SK-N-SH (cell line): ENCODE measurements at regions not wholly inside any gene's neighbourhood (a gene's known extent, or its start where the extent isn't known, plus 50 kb on each side); places are given as distances from the start of the nearest gene placed in this dataset.

Experiments used
- CTCF ChIA-PET: fragments of 300-600, 350-600 bp; formaldehyde crosslinking; extraction: SDS; loops from one replicate; lab custom pipeline; 2021; lab: Yijun Ruan, JAX
- POLR2A ChIA-PET: fragments of 350-600 bp; sonication (Branson Sonifier 250); formaldehyde crosslinking; extraction: SDS; loops from one replicate; lab custom pipeline; 2020; ENCODE audit warnings: antibody characterized with exemption, inconsistent platforms; lab: Yijun Ruan, JAX
- DNase-seq: peaks from one replicate; pipeline ENCODE4 v3.0.0; 2012
- H2AFZ ChIP-seq: fragments of 200-600 bp; sonication (generic); 2 replicates; pipeline ENCODE4 v1.8.1; 2016; ENCODE audit warnings: antibody characterized with exemption, mild to moderate bottlenecking, low read depth
- H3F3A ChIP-seq: fragments of 200-600 bp; sonication (generic); replicated peaks from 2 replicates; pipeline ENCODE3; 2016; ENCODE audit warnings: antibody characterized with exemption, mild to moderate bottlenecking; ENCODE audit not compliant: insufficient read depth
- H3K27ac ChIP-seq, 2 experiments: fragments of 200-500 bp in 1 of 2; fragments of 200-600 bp in 1 of 2; sonication (Bioruptor generic) in 1 of 2; sonication (generic), shearing (Covaris generic) in 1 of 2; 2 replicates each; pipeline versions ENCODE4 v1.5.1 to v1.6.1; 2014 to 2016; ENCODE audit warnings: low read depth in 2 of 2, inconsistent platforms in 1 of 2, low read length in 1 of 2, mild to moderate bottlenecking in 1 of 2, mixed read lengths in 1 of 2
- H3K27me3 ChIP-seq: fragments of 200-600 bp; sonication (generic), shearing (Covaris generic); 2 replicates; pipeline ENCODE4 v1.6.1; 2016; ENCODE audit warnings: mixed run types; ENCODE audit not compliant: insufficient read depth
- H3K36me3 ChIP-seq, 2 experiments: fragments of 200-500 bp in 1 of 2; fragments of 200-600 bp in 1 of 2; sonication (Bioruptor generic) in 1 of 2; sonication (generic) in 1 of 2; replicated peaks in 1 of 2; 2 replicates each; pipeline versions ENCODE3 to v1.5.1; 2014 to 2016; ENCODE audit warnings: low read length in 1 of 2, mild to moderate bottlenecking in 1 of 2; ENCODE audit not compliant: insufficient read depth in 2 of 2, control insufficient read depth in 1 of 2
- H3K4me1 ChIP-seq, 2 experiments: fragments of 200-500 bp in 1 of 2; fragments of 200-600 bp in 1 of 2; sonication (Bioruptor generic) in 1 of 2; sonication (generic), shearing (Covaris generic) in 1 of 2; 2 replicates each; pipeline versions ENCODE4 v1.5.1 to v1.6.1; 2014 to 2016; ENCODE audit warnings: low read depth in 1 of 2, low read length in 1 of 2, mixed run types in 1 of 2; ENCODE audit not compliant: insufficient read depth in 2 of 2, control insufficient read depth in 1 of 2
- H3K4me2 ChIP-seq: fragments of 200-600 bp; sonication (generic), shearing (Covaris generic); 2 replicates; pipeline ENCODE4 v1.6.1; 2017; ENCODE audit warnings: mixed run types
- H3K4me3 ChIP-seq, 2 experiments: fragments of 200-500 bp in 1 of 2; fragments of 200-600 bp in 1 of 2; sonication (Bioruptor generic) in 1 of 2; sonication (generic), shearing (Covaris generic) in 1 of 2; 2 replicates each; pipeline versions ENCODE4 v1.5.1 to v1.8.1; 2014 to 2016; ENCODE audit warnings: low read depth in 2 of 2, inconsistent platforms in 1 of 2, low read length in 1 of 2, mild to moderate bottlenecking in 1 of 2, mixed read lengths in 1 of 2, moderate library complexity in 1 of 2
- H3K79me2 ChIP-seq: fragments of 200-600 bp; sonication (generic); 2 replicates; pipeline ENCODE4 v1.8.1; 2017; ENCODE audit warnings: mild to moderate bottlenecking; ENCODE audit not compliant: insufficient read depth
- H3K9ac ChIP-seq: fragments of 200-600 bp; sonication (generic); 2 replicates; pipeline ENCODE4 v1.6.1; 2017; ENCODE audit warnings: mixed run types
- H3K9me2 ChIP-seq: fragments of 200-600 bp; sonication (generic); 2 replicates; pipeline ENCODE4 v1.6.1; 2017; ENCODE audit warnings: mixed run types
- H3K9me3 ChIP-seq: fragments of 200-600 bp; sonication (generic); 2 replicates; pipeline ENCODE4 v1.6.1; 2017; ENCODE audit warnings: mixed run types, mild to moderate bottlenecking, moderate library complexity
- H4K20me1 ChIP-seq: fragments of 200-600 bp; sonication (generic); 2 replicates; pipeline ENCODE4 v1.6.1; 2017; ENCODE audit warnings: mild to moderate bottlenecking, mixed run types; ENCODE audit not compliant: insufficient read depth
- CTCF ChIP-seq: fragments of 200-600 bp; sonication (generic); IDR thresholded peaks from 2 replicates; pipeline ENCODE4 v1.6.1; 2017; ENCODE audit warnings: antibody characterized with exemption, mild to moderate bottlenecking, moderate library complexity
- ELF1 ChIP-seq: IDR thresholded peaks from 2 replicates; pipeline ENCODE4 v1.4.0; 2012
- EP300 ChIP-seq, 2 experiments: IDR thresholded peaks; 2 replicates each; pipeline versions ENCODE4 v1.4.0 to v1.6.1; 2012; ENCODE audit warnings: borderline replicate concordance in 1 of 2, low read depth in 1 of 2, low read length in 1 of 2
- FOSL2 ChIP-seq: IDR thresholded peaks from 2 replicates; pipeline ENCODE4 v1.4.0; 2012; ENCODE audit warnings: low read depth, mild to moderate bottlenecking, moderate library complexity, borderline replicate concordance
- FOXM1 ChIP-seq: IDR thresholded peaks from 2 replicates; pipeline ENCODE4 v1.4.0; 2012; ENCODE audit warnings: low read depth, mild to moderate bottlenecking
- GABPA ChIP-seq: IDR thresholded peaks from 2 replicates; pipeline ENCODE4 v1.4.0; 2012; ENCODE audit warnings: low read depth, mild to moderate bottlenecking
- GATA2 ChIP-seq: sonication (generic); formaldehyde crosslinking; IDR thresholded peaks from 2 replicates; pipeline ENCODE4 v1.5.0; 2020; ENCODE audit warnings: mild to moderate bottlenecking, missing genetic modification reagents
- MAX ChIP-seq: IDR thresholded peaks from 2 replicates; pipeline ENCODE4 v1.4.0; 2012; ENCODE audit warnings: low read depth
- MXI1 ChIP-seq: IDR thresholded peaks from 2 replicates; pipeline ENCODE4 v1.6.1; 2012; ENCODE audit warnings: mild to moderate bottlenecking, low read depth, low read length, improper control_type of control experiment
- NFIC ChIP-seq: IDR thresholded peaks from 2 replicates; pipeline ENCODE4 v1.4.0; 2012; ENCODE audit warnings: borderline replicate concordance
- RAD21 ChIP-seq: IDR thresholded peaks from 2 replicates; pipeline ENCODE4 v1.6.1; 2012; ENCODE audit warnings: mild to moderate bottlenecking, low read length
- SIN3A ChIP-seq: IDR thresholded peaks from 2 replicates; pipeline ENCODE4 v1.6.1; 2012; ENCODE audit warnings: low read depth, mild to moderate bottlenecking, low read length, moderate library complexity, borderline replicate concordance
- SMC3 ChIP-seq: IDR thresholded peaks from 2 replicates; pipeline ENCODE4 v1.6.1; 2012; ENCODE audit warnings: low read depth, low read length, improper control_type of control experiment
- TAF1 ChIP-seq: IDR thresholded peaks from 2 replicates; pipeline ENCODE4 v1.6.1; 2012; ENCODE audit warnings: low read depth, mild to moderate bottlenecking, low read length, moderate library complexity, borderline replicate concordance
- YY1 ChIP-seq: IDR thresholded peaks from 2 replicates; pipeline ENCODE4 v1.4.0; 2012; ENCODE audit warnings: low read depth, mild to moderate bottlenecking
- WGBS: methylation state at CpG from one replicate; pipeline ENCODE4 v1.1.6; 2017; ENCODE audit warnings: low lambda C conversion rate; 5-methylcytosine and 5-hydroxymethylcytosine counted together
- TF ChIP-seq, protein P1 (sequence below): fragments of 150-350 bp; IDR thresholded peaks from 2 replicates; pipeline ENCODE4 v1.6.1; 2017; ENCODE audit warnings: antibody characterized with exemption, low read length, low read depth, borderline replicate concordance
- TF ChIP-seq, protein P2 (sequence below): IDR thresholded peaks from 2 replicates; pipeline ENCODE4 v1.6.1; 2012; ENCODE audit warnings: mild to moderate bottlenecking, low read depth, low read length, moderate library complexity

DNA sequence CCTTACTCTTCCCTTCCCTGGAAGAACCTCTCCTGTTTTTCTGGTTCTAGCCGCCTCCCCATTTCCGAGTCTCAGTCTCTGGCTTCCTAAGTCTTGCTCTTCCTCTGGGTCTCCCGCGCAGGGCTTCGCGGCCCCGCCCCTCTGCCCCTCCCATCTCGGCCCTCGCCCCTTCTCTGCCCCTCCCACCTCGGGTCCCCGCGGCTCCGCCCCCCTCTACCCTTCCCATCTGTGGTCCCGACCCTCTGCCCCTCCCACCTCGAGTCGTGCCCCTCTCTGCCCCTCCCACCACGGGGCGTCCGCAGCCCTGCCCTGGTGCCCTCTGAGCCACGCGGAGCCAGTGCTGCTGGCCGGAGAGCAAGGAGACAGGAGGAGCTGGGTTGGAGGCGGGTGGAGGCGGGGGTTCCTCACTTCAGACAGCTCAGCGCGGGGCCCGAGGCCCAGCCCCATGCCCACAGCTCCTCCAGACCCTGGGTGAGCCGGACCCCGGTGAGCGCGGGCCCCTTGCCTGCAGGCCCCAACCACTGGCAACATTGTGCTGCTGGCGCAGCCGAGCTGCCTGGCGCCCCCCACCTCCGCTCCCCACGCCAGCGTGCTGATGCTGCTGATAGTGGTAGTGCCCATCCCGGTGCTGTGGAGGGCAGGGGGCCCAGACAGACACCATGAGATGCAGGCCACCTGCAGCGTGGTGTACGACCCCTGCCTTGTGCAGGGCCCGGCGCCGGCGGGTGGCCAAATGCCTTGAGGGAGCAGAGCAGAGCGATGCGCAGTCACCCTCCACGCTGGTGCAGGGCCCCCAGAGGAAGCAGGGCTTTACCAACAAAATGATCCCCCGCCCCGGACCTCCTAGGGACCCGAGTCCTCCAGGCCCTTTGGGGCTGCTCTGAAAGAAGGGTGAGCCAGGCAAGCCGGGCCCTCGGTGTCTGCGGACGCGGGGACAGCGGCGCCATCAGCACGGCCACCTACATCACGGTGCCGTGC lies 2115.3 kb downstream of the TP53TG3F start:
- no peak overlapping the region for H3K9ac ChIP-seq
- H3K4me1 ChIP-seq, result no peaks in the 10 kb centered on the region; a peak in 1 of 4 replicates
- peak; percentile 87 for DNase-seq
- WGBS, result 18% methylated on average over 33 of the region's 60 CpGs
- peak overlapping the region; percentile 69 for H3K4me2 ChIP-seq
- H3K4me3 ChIP-seq, result peak overlapping the region; percentile 46 to 51
- ChIA-PET POLR2A (interaction anchor here (0.9 kb wide), 1 partner anchor 22 kb away, joined by 3 read pairs; no protein-coding TSS in a partner anchor), CTCF (no interaction called here)
- no peaks in the 10 kb centered on the region for H3K36me3 ChIP-seq
- H3K79me2 ChIP-seq, result no peaks in the 10 kb centered on the region
- H3K27me3 ChIP-seq, result no peaks in the 10 kb centered on the region
- H2AFZ ChIP-seq, result peak overlapping the region; percentile 84
- H3K27ac ChIP-seq, result no peak overlapping the region
- no peak for TF ChIP-seq SMC3
- no peak for TF ChIP-seq YY1
- TF ChIP-seq FOXM1, result no peak
- no peak for TF ChIP-seq TAF1
- no peak for TF ChIP-seq MXI1
- no peak for TF ChIP-seq MAX
- TF ChIP-seq, protein P1, sequence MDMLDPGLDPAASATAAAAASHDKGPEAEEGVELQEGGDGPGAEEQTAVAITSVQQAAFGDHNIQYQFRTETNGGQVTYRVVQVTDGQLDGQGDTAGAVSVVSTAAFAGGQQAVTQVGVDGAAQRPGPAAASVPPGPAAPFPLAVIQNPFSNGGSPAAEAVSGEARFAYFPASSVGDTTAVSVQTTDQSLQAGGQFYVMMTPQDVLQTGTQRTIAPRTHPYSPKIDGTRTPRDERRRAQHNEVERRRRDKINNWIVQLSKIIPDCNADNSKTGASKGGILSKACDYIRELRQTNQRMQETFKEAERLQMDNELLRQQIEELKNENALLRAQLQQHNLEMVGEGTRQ, result no peak
- no peak for TF ChIP-seq GABPA
- no peaks in the 10 kb centered on the region for H3K9me2 ChIP-seq
- no peaks in the 10 kb centered on the region for H3K9me3 ChIP-seq
- H4K20me1 ChIP-seq, result no peaks in the 10 kb centered on the region
- no peaks in the 10 kb centered on the region for H3F3A ChIP-seq

GRCh38 chr16:35575432-35575821 lies 2116.0 kb downstream of the TP53TG3F start:
- no peak overlapping the region for H3K4me3 ChIP-seq
- no peak overlapping the region for H3K27ac ChIP-seq
- H3K27me3 ChIP-seq, result no peaks in the 10 kb centered on the region
- WGBS, result 53% methylated on average over 16 of the region's 17 CpGs
- DNase-seq, result no peak
- H3K9me2 ChIP-seq, result no peaks in the 10 kb centered on the region
- H3K4me2 ChIP-seq, result no peak overlapping the region
- H2AFZ ChIP-seq, result no peak overlapping the region
- H3K79me2 ChIP-seq, result no peaks in the 10 kb centered on the region
- ChIA-PET POLR2A (no interaction called here), CTCF (no interaction called here)
- H3K9ac ChIP-seq, result no peak overlapping the region
- H3K9me3 ChIP-seq, result no peaks in the 10 kb centered on the region
- H3K36me3 ChIP-seq, result no peaks in the 10 kb centered on the region
- TF ChIP-seq CTCF (no peak), GABPA (no peak), SIN3A (no peak), MXI1 (no peak), FOSL2 (no peak), EP300 (IDR thresholded peaks at IDR 0.05; ENCODE audit: borderline replicate concordance in 1 of 2, low read depth in 1 of 2, low read length in 1 of 2) (no peak), SMC3 (no peak), YY1 (no peak), FOXM1 (no peak), RAD21 (no peak), NFIC (no peak), ELF1 (no peak), GATA2 (CRISPR knock-in tag) (no peak), MAX (no peak)
- TF ChIP-seq, protein P2, sequence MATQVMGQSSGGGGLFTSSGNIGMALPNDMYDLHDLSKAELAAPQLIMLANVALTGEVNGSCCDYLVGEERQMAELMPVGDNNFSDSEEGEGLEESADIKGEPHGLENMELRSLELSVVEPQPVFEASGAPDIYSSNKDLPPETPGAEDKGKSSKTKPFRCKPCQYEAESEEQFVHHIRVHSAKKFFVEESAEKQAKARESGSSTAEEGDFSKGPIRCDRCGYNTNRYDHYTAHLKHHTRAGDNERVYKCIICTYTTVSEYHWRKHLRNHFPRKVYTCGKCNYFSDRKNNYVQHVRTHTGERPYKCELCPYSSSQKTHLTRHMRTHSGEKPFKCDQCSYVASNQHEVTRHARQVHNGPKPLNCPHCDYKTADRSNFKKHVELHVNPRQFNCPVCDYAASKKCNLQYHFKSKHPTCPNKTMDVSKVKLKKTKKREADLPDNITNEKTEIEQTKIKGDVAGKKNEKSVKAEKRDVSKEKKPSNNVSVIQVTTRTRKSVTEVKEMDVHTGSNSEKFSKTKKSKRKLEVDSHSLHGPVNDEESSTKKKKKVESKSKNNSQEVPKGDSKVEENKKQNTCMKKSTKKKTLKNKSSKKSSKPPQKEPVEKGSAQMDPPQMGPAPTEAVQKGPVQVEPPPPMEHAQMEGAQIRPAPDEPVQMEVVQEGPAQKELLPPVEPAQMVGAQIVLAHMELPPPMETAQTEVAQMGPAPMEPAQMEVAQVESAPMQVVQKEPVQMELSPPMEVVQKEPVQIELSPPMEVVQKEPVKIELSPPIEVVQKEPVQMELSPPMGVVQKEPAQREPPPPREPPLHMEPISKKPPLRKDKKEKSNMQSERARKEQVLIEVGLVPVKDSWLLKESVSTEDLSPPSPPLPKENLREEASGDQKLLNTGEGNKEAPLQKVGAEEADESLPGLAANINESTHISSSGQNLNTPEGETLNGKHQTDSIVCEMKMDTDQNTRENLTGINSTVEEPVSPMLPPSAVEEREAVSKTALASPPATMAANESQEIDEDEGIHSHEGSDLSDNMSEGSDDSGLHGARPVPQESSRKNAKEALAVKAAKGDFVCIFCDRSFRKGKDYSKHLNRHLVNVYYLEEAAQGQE, result no peak
- TF ChIP-seq, all 33 proteins: peak for 0
- Histone ChIP-seq H4K20me1 (no peaks in the 10 kb centered on the region), H3F3A (no peaks in the 10 kb centered on the region), H3K4me1 (no peaks in the 10 kb centered on the region; a peak in 1 of 4 replicates)
